Endothelial cell (in vitro differentiated cells): ENCODE measurements at regions not wholly inside any gene's neighbourhood (a gene's known extent, or its start where the extent isn't known, plus 50 kb on each side); places are given as distances from the start of the nearest gene placed in this dataset.

Source experiments
- DNase-seq: peaks from one replicate; pipeline ENCODE4 v3.0.0; 2021; ENCODE audit warnings: low spot score
- H3K27ac Mint-ChIP-seq: one replicate; pipeline ENCODE4 v1.8.0; 2021; ENCODE audit warnings: mixed read lengths, inconsistent platforms; ENCODE audit not compliant: unreplicated experiment
- H3K27me3 Mint-ChIP-seq: one replicate; pipeline ENCODE4 v1.8.0; 2021; ENCODE audit warnings: mild to moderate bottlenecking, moderate library complexity, mixed read lengths, inconsistent platforms; ENCODE audit not compliant: unreplicated experiment
- H3K36me3 Mint-ChIP-seq: one replicate; pipeline ENCODE4 v1.8.0; 2021; ENCODE audit warnings: mild to moderate bottlenecking, low read depth, mixed read lengths, inconsistent platforms; ENCODE audit not compliant: unreplicated experiment
- H3K4me1 Mint-ChIP-seq: one replicate; pipeline ENCODE4 v1.8.0; 2021; ENCODE audit warnings: mild to moderate bottlenecking, mixed read lengths, inconsistent platforms; ENCODE audit not compliant: unreplicated experiment
- H3K4me3 Mint-ChIP-seq: one replicate; pipeline ENCODE4 v1.8.0; 2021; ENCODE audit warnings: mild to moderate bottlenecking, mixed read lengths, inconsistent platforms; ENCODE audit not compliant: unreplicated experiment
- H3K9me3 Mint-ChIP-seq: one replicate; pipeline ENCODE4 v1.8.0; 2021; ENCODE audit warnings: mixed read lengths, inconsistent platforms; ENCODE audit not compliant: unreplicated experiment
- CTCF ChIP-seq: fragments of 200-600 bp; sonication (generic); IDR thresholded peaks from one replicate; pipeline ENCODE4 v1.5.0; 2021; ENCODE audit warnings: antibody characterized with exemption; ENCODE audit not compliant: unreplicated experiment

GRCh38 chr2:215712871-215713790, 277.3 kb upstream of the FN1 start:
- Mint-ChIP-seq H3K27me3 (peaks cover 4% of the 10 kb centered on the region), H3K27ac (peak overlapping the region; percentile 99), H3K4me3 (no peak overlapping the region), H3K36me3 (no peaks in the 10 kb centered on the region), H3K9me3 (no peaks in the 10 kb centered on the region), H3K4me1 (peaks cover 47% of the 10 kb centered on the region)
- DNase-seq, result no peak
- TF ChIP-seq CTCF, result no peak

- Mint-ChIP-seq H3K4me3 (no peak overlapping the region), H3K4me1 (peaks cover 47% of the 10 kb centered on the region), H3K36me3 (no peaks in the 10 kb centered on the region), H3K27me3 (peaks cover 4% of the 10 kb centered on the region), H3K9me3 (no peaks in the 10 kb centered on the region), H3K27ac (peak overlapping the region; percentile 99)
- TF ChIP-seq CTCF, result no peak
- no peak for DNase-seq
Measured at GRCh38 chr2:215712219-215712868, 276.5 kb upstream of the FN1 start.

- Mint-ChIP-seq H3K27me3 (peaks cover 4% of the 10 kb centered on the region), H3K9me3 (no peaks in the 10 kb centered on the region), H3K4me3 (no peak overlapping the region), H3K36me3 (no peaks in the 10 kb centered on the region), H3K4me1 (peaks cover 42% of the 10 kb centered on the region), H3K27ac (peak overlapping the region; percentile 99)
- DNase-seq, result peak; percentile 11
- TF ChIP-seq CTCF, result no peak
Measured at GRCh38 chr2:215711471-215712034, 275.7 kb upstream of the FN1 start.

- no peaks in the 10 kb centered on the region for H3K36me3 Mint-ChIP-seq
- H3K27ac Mint-ChIP-seq, result no peak overlapping the region
- H3K4me3 Mint-ChIP-seq, result no peak overlapping the region
- no peaks in the 10 kb centered on the region for H3K9me3 Mint-ChIP-seq
- DNase-seq, result no peak
- H3K27me3 Mint-ChIP-seq, result peaks cover 2% of the 10 kb centered on the region
- H3K4me1 Mint-ChIP-seq, result peaks cover 34% of the 10 kb centered on the region
- no peak for TF ChIP-seq CTCF
Measured at GRCh38 chr2:215707608-215708007, 271.7 kb upstream of the FN1 start.
